ENCODE measurements at regions not wholly inside any gene's neighbourhood (a gene's known extent, or its start where the extent isn't known, plus 50 kb on each side); places are given as distances from the start of the nearest gene placed in this dataset.

GRCh38 chr10:36452851-36453250 is 672.5 kb upstream of the ANKRD30A start:
- Histone ChIP-seq H3K9me3 (replicated peaks in 1 of 2; ENCODE audit: control insufficient read depth in 1 of 2, insufficient read depth in 1 of 2, low read length in 2 of 2) (peaks cover 0 to 13% of the 10 kb centered on the region in 2 donors), H3K4me1 (ENCODE audit: control insufficient read depth in 1 of 2, insufficient read depth in 2 of 2, low read length in 2 of 2) (no peaks in the 10 kb centered on the region), H3K9ac (ENCODE audit: insufficient read depth, low read length, poor library complexity, severe bottlenecking) (no peak overlapping the region), H3K27me3 (ENCODE audit: control insufficient read depth in 2 of 2, insufficient read depth in 2 of 2, low read length in 2 of 2) (no peaks in the 10 kb centered on the region), H3K4me3 (replicated peaks in 1 of 3; ENCODE audit: low read depth in 2 of 3, low read length in 3 of 3) (no peak overlapping the region), H3K4me2 (replicated peaks; ENCODE audit: extremely low read depth, low read length, poor library complexity, severe bottlenecking) (no peak overlapping the region), H3K36me3 (replicated peaks in 1 of 2; ENCODE audit: control insufficient read depth in 1 of 2, insufficient read depth in 2 of 2, low read length in 2 of 2) (no peaks in the 10 kb centered on the region), H4K20me1 (ENCODE audit: insufficient read depth, low read length) (no peaks in the 10 kb centered on the region), H2AFZ (ENCODE audit: insufficient read depth, low read depth, low read length, poor library complexity, severe bottlenecking) (no peak overlapping the region), H3K27ac (ENCODE audit: low read depth in 1 of 2, low read length in 2 of 2) (no peak overlapping the region), H3K79me2 (ENCODE audit: insufficient read depth, low read length) (no peaks in the 10 kb centered on the region)
- peaks cover 2 to 21% (median 11%) of the 10 kb centered on the region in 7 donors for H3K9me3 Mint-ChIP-seq
- WGBS (ENCODE audit: insufficient coverage): 100% methylated on average over 1 of the region's 4 CpGs
- no peak overlapping the region for H3K4me3 Mint-ChIP-seq
- intact Hi-C loops (cut with micrococcal nuclease): no loop called here
- no peak overlapping the region for H3K27ac Mint-ChIP-seq
- no peak for DNase-seq
- H3K36me3 Mint-ChIP-seq: no peaks in the 10 kb centered on the region
- no peaks in the 10 kb centered on the region for H3K4me1 Mint-ChIP-seq
- TF ChIP-seq CTCF (IDR thresholded peaks at IDR 0.05): no peak
- H3K27me3 Mint-ChIP-seq (ENCODE audit: low read depth in 3 of 3): no peaks in the 10 kb centered on the region

GRCh38 chr10:36451391-36451970 is 673.9 kb upstream of the ANKRD30A start:
- no peaks in the 10 kb centered on the region for H4K20me1 ChIP-seq (ENCODE audit: insufficient read depth, low read length)
- TF ChIP-seq CTCF (IDR thresholded peaks at IDR 0.05): no peak
- H3K4me3 ChIP-seq (replicated peaks in 1 of 3; ENCODE audit: low read depth in 2 of 3, low read length in 3 of 3): no peak overlapping the region
- no peak overlapping the region for H3K4me3 Mint-ChIP-seq
- H3K4me1 Mint-ChIP-seq: no peaks in the 10 kb centered on the region
- no peak for DNase-seq
- intact Hi-C loops (cut with micrococcal nuclease): no loop called here
- H3K4me1 ChIP-seq (ENCODE audit: control insufficient read depth in 1 of 2, insufficient read depth in 2 of 2, low read length in 2 of 2): no peaks in the 10 kb centered on the region
- H3K27me3 ChIP-seq (ENCODE audit: control insufficient read depth in 2 of 2, insufficient read depth in 2 of 2, low read length in 2 of 2): no peaks in the 10 kb centered on the region
- H3K79me2 ChIP-seq (ENCODE audit: insufficient read depth, low read length): no peaks in the 10 kb centered on the region
- H3K27me3 Mint-ChIP-seq (ENCODE audit: low read depth in 3 of 3): no peaks in the 10 kb centered on the region
- H3K36me3 Mint-ChIP-seq: no peaks in the 10 kb centered on the region
- H3K36me3 ChIP-seq (replicated peaks in 1 of 2; ENCODE audit: control insufficient read depth in 1 of 2, insufficient read depth in 2 of 2, low read length in 2 of 2): no peaks in the 10 kb centered on the region
- no peak overlapping the region for H3K4me2 ChIP-seq (replicated peaks; ENCODE audit: extremely low read depth, low read length, poor library complexity, severe bottlenecking)
- no CpG with 5 or more reads among the region's 8 CpGs for WGBS (ENCODE audit: insufficient coverage)
- H3K9me3 ChIP-seq (replicated peaks in 1 of 2; ENCODE audit: control insufficient read depth in 1 of 2, insufficient read depth in 1 of 2, low read length in 2 of 2): peaks cover 0 to 9% of the 10 kb centered on the region in 2 donors
- H3K27ac ChIP-seq (ENCODE audit: low read depth in 1 of 2, low read length in 2 of 2): no peak overlapping the region
- H3K9me3 Mint-ChIP-seq: peaks cover 0 to 19% (median 6%) of the 10 kb centered on the region in 7 donors
- H2AFZ ChIP-seq (ENCODE audit: insufficient read depth, low read depth, low read length, poor library complexity, severe bottlenecking): no peak overlapping the region
- no peak overlapping the region for H3K9ac ChIP-seq (ENCODE audit: insufficient read depth, low read length, poor library complexity, severe bottlenecking)
- H3K27ac Mint-ChIP-seq: no peak overlapping the region
